ENCODE measurements at regions not wholly inside any gene's neighbourhood (a gene's known extent, or its start where the extent isn't known, plus 50 kb on each side); places are given as distances from the start of the nearest gene placed in this dataset.

DNA sequence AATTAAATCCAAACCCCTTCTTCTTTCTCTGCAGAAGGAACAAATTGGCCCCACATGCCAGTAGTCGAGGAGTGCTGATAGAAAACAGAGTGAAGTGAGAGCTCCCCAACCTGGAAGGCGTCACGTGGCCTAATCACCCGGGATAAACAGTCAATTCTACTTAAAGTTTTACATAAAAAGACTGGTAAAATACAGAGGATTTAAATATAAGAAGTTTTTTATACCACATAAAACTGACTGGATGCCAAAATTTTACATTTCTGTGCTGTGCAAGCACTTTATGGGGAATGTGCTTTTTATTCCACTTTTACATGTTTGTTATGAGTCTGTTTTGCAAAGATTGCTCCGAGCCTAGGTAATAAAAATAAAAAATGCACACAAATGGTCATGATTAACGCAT is 1586.8 kb upstream of the ACVR2A start:
- no peak for DNase-seq (ENCODE audit: low spot score)

DNA sequence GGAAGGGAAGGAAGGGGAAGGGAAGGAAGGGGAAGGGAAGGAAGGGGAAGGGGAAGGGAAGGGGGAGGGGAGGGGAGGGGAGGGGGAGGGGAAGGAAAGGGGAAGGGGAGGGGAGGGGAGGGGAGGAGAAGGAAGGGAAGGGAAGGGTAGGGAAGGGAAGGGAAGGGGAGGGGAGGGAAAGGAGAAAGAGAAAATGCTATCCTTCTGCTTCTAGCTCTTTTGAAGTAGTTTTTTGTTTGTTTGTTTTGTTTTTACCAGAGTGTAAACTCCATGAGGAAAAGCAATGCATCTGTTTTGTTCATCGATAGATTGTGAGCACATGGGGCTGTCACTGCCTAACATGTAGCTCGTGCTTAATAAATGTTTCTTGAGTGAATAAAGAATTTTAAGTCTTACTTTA is 1592.7 kb upstream of the ACVR2A start:
- no peak for DNase-seq (ENCODE audit: low spot score)

DNA sequence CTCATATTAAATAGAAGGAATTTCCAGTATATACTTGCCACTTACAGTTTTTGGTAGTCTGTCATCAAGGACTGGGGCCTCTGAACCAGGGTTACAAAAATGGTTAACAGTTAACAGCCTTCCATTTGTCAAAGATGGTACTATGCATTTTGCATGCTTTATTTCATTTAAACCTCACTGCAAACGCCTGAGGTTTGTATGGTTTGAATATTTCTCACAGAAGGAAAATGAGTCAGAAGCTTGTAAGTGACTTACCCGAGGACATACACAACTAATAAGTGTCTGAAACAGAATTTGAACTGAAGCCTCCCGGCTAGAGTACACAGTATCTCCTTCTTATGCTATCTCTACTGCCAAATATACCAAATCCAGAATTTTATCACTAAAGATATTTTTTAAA is 1593.5 kb upstream of the ACVR2A start:
- DNase-seq (ENCODE audit: low spot score), result no peak

DNA sequence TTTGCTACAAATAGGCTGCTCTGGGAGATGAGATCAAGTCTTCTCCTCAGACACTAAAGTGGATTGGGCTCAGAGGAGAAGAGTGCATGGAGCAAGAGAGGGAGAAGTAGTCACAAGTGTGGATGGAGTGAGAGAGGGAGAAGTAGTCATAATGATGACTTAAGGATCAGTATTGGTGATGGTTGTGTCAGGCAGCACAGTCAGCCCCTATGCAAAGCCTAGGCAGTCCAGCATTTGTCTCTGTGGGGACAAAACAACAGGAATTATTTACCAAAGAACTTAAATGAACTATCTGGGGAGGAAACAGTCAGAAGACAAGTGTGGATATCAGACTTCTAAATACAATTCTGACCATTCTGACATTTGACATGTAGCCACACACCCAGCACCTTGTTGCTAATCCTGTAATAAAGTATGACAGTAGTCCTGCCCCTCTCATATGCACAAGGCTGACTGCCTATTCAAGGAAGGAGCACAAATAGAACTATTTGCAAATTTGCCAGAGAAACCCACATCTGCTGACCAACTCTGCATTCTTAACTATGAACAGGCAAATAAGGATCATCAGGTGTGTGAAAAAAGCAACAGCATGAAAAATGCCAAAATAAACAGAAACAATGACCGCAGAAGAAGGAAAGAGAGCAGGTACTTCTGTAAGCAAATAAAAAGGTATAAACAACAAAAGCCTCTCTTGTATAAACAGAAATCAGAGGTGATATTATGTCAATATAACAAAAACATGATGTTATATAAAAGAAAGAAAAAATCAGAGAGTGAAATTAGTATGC is 1597.9 kb upstream of the ACVR2A start:
- no peak for DNase-seq (ENCODE audit: low spot score)

DNA sequence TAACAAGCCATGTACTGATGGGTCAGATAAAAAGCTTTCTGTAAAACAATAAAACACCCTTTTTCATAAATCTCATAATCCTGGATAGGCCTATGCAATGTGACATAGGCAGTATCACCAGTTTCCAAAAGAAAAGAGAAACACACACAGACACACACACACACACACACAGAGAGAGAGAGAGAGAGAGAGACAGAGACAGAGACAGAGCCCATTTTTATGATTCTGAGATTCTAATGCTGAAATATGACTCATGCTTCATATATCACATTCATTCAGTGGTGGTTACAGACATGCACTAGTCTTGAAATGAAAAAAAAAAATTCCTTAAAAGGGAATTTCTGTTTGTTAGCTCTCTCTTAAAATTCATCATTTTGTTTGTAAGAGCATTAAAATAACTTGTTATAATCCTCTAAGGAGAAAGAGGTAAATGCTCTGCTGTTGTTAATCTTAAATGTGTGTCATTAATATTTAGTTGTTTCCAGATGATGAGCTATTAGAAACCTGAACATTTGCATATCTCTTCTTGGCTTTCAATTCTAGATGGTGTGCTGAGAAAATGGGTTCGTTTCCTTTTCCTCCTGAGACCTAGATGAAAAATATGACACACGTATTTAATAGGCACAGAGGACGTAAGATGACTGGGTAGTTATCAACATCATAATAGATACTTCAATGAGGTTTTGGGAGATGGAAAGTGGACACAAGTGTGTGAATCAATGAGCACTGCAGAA is 1598.7 kb upstream of the ACVR2A start:
- DNase-seq (ENCODE audit: low spot score), result no peak

DNA sequence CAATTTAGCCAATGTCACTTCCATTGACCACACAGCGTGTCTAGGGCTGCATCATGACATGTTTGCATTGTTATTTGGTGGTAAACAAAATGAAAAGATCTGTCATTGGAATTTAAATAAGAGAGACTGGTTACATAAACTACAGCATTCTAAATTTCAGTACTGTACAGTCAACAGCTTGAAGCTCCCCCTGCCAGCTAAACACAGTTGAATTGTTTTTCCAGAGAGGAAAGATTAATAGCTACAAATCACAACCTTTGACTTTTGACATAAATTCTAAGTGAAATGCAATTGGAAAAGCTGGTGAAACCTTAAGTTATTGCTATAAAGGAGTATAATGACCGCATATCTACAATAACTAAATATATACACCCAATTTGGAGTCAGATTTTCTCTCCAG is 1600.0 kb upstream of the ACVR2A start:
- no peak for DNase-seq (ENCODE audit: low spot score)

DNA sequence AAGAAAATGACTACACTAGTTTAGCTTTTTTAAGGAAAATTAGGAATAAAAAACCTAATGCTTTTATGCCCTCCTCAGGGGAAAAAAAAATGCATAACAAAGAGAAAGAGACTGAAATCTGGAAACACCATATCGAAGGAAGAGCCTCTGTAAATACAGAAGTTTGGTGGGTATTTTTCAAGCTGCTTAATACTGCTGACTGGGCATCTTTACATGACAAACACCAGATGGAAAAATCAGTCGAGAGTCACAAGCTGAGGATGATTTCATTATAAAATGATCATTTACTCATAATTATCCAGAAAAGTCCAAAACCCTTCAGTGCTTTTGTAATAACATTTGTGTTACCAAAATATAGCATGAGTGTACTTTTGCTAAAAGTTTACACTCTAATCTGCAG is 1600.7 kb upstream of the ACVR2A start:
- DNase-seq (ENCODE audit: low spot score), result no peak

DNA sequence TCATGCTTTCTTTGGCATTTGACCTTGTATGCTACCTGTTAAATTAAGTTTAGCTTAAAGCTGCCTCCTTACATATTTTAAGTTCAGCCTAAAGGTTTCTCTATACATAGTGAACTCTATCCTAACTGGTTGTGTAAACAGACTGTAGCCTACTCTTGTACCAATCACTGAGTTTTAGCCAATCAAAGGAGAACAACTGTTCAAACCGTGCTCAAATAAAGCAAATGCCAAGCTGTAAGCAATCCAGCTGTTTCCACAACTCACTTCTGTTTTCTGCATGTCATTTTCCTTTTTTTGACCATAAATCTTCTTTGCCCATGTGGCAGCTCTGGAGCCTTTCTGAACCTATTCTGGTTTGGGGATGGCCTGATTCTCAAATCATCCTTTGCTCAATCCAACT is 1603.8 kb upstream of the ACVR2A start:
- no peak for DNase-seq (ENCODE audit: low spot score)

DNA sequence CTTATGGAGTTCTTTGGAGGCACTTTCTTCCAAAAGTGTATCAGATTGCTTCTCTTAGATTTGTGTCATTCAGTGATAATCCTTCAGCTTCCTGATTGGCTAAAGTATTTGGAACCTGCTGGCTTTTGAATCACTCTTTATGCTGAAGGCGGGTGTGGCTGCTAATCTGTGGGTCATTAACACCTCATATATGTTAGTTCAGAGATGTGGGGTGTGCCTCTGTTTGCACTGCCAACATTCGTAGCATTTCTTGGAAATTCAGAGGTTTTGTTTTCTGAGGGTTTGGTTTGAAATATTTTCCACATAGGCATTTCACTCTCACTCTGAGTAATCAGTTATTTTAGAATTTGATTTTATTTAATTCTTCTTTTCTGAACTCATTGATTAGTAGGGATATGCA is 1604.4 kb upstream of the ACVR2A start:
- DNase-seq (ENCODE audit: low spot score), result no peak

DNA sequence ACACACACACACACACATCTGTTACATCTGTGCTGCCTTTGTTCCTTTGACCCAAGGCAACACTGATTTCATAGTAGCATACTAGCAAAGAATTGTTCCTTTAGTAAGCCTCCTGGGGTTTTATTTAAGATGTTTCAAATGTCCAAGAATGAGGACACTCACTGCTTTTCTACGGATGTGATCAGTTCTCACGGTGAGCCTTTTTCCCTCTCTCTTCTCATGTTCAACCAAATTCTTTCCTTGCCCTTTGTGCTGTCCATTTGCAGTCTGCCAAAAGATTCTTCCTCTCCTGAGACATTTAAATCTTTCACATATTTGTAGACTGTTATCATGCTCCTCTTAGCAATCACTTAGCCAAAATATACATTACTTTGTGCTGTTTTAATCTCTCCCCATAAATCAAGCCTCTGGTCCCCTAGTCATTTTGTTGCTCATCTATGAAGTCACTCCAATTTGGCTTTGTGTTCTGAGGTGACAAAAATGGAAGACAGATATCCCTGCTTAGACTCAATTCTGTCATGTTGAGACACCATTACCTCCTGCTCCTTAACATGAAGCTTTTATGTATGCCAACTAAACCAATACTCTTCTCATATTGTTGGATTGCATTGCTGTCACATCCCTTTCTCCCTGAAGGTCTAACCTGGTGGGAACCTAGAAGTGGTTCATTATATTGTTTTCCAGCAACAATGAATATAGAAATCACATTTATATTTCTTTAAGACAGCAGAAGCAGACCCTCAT is 1605.3 kb upstream of the ACVR2A start:
- DNase-seq (ENCODE audit: low spot score), result no peak

DNA sequence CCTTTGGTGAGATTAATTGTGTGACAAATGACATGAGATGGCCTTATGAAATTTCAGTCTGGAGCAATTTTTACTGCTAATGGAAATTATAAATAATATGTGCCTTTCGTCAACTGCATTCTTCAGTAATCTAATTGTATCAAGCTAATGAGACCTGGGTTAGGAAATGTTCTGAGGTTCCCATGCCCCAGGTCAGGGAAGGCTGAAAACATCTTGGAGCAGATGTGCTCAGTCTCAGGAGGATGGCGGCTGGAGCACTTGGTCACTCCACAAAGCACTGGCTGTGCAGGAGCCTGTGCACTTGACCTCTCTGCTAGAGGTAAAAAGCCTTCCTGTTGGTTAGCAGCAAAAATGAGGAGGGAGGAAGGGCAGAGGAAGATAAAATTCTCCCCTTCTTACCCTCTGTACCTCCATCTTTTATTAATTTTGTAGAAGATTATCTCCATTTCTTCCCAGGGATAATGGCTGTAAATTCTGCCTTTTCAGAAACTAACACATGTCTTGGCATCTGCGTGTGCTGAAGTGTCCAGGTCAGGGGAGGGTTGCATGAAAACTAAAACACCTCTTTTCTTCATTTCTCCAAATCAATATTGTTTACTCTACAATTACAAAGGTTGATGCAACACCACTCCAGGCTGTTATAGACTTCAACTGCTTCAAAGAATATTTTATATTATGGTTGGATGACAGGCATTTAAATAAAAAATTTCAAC is 1606.4 kb upstream of the ACVR2A start:
- DNase-seq (ENCODE audit: low spot score), result no peak

DNA sequence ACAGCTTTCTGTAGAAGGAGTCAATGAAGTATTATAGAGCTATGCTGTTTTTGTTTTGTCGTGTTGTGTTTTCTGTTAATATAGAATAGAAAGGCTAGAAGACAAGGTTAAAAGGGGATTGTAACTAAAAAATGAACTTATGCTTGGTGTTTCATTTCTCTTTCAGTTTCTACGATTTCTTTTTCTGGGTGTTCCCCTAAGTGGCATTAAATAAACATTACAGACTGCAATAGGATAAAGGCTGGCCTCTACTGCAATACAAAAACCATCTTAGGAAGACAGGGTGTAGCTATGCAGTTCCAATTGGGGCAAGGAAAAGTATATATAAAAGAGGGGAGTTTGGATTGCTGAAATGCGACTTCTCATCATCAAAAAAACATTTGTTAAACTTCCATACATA is 1609.7 kb upstream of the ACVR2A start:
- no peak for DNase-seq (ENCODE audit: low spot score)

DNA sequence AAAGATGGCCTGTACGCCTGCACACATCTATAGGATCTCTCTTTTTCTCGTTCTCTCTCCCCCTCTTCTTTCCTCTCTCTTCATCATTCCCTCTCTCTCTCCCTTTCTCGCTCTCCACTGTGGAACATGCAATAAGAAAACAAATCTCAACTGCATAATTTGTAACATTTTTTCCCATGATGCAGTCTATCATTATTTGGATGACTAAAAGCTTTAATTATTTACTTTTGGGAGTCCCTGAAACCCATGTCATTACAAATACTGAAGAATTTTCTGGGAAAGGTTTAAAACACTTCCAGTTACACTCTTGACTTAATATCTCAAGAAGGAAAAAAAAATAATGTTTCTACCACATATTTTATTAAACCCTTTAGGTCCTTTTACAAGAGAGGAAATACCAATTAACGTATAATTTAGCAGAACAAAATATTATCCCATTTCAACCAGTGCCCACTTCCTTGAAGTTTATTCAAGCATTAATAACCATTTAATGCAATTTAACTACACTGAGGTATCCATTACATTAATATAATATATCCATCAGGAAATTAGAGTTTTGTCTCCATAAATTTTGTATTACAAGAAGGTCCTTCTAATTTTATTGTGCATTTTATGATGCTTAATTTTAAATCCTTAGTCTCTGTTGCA is 1615.2 kb upstream of the ACVR2A start:
- DNase-seq (ENCODE audit: low spot score), result no peak

DNA sequence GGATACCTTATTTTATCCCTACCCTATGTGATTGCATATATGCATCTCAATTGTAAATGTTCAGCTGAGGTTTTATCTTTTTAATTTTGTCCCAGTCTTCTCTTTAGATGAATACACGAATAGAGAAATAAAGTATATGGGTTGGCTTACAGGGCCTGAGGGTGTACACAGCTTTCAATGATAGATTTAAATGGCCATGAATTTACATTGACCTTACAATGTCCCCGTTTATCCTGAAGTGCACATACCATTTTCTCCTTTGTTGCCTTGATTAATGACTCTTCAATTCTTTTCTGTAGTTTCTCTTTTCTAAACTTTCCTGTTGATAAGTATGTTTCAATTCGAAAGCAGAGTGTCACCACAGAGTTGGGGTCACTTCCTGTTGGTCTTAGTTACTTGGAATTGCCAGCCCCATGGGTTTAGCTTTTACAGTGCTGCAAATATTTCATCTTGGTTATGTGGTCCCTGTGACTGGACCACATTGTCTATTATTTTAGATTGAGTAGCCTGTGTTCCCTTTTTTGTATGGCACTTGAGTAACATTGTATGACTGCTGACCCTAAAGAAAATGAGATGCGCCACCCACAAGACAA is 1616.3 kb upstream of the ACVR2A start:
- DNase-seq (ENCODE audit: low spot score), result no peak

DNA sequence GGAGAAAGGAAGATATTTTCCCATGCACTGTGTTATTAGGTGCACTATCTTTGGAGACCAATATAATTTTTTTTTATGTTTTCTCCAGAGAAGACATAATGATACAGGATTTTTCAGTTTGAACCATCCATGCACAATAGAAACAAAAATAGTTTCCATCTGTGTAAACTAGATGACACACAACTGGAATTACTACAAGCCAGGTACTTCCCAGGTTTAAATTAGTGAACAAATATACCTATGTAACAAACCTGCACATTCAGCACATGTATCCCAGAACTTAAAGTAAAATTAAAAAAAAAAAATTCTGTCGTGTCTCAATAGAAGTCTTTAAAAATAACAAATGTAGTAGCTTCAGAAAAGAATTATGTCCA is 1616.8 kb upstream of the ACVR2A start:
- no peak for DNase-seq (ENCODE audit: low spot score)

DNA sequence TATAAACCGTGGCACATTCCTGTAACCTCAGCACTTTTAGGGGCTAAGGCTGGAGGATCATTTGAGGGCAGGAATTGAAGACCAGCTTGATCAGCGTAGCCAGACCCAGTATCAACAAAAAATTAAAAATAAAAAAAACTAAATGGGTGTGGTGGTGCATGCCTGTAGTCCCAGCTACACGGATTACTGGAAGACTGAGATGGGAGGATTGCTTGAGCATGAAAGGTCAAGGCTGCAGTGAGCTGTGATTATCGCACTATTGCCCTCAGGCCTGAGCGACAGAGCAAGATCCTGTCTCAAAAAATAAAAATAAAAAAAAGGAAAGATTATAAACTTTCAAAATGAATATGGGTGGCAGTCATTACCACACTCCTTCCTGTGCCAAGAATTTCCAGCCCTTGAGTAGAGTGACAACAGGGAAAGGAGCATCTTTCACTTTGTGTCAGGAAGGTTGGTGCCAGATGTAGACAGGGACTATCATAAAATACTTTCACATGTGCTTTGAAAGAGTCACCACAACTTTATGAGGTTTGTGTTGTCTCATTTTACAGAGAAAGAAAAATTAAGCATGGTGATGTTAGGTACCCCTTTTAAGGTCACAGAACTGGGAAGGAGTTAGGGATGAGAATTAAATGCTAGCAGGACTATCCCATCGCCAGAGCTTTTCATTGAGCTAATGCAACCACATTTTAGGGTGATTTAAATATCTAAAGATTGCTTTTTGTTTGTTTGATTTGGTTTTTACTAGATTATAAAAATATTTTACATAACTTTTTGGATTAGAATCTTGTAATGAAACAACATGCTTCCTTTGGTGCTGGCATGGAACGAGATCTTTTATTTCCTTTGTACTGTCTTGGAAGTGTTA is 1617.4 kb upstream of the ACVR2A start:
- no peak for DNase-seq (ENCODE audit: low spot score)

DNA sequence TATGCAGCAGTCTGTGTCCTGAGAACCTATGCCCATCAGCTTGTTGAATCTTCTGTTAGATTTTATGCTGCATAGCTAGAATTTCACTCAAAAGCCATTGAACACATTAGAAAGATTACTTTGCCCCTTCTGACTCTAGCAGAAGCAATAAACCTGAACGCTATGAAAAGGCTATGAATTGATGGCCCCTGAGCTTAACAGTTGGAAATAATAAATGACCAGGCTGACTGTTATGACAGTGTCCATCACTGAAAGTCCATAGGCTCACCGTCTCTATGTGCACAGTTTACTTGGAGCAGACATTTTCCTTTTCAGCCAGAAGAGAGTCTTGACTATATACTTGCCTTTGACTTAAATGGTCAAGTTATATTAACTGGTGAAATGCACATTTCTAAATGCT is 1618.8 kb upstream of the ACVR2A start:
- no peak for DNase-seq (ENCODE audit: low spot score)

DNA sequence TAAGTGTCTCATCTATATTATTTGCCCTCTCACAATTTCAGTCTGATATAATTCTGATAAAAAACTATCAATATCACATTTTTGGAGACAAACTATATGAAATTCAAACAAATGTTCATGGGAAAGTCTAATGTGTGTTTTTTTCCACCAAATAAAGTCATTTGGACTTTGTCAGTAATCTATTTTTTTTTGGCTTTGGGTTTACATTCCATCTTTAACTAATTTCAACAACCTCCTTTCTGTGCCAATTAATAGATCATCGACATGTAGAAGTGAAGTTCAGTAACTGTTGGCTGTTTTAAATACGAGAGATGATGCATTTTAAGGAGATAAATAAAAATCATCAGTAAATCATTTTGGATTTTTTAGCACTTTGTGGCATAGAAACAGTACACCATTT is 1623.0 kb upstream of the ACVR2A start:
- no peak for DNase-seq (ENCODE audit: low spot score)

DNA sequence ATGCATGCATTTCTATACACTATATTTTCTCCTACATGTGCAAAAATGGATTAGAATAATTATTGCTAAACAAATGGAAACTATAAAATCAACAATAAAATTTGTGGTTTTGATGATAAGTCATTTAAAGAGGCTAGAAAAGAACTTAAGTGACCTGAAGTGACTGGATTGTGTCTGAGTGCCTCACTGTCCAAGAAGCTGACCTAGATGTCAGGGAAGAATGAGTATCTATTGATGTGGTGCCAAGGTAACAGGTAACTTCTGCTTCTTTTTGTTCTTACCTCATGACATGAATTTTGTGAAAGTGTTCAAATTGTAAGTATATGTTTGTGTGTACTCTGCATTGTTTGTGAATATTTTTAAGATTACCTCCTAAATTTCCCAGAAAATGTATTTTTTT is 1623.9 kb upstream of the ACVR2A start:
- DNase-seq (ENCODE audit: low spot score), result no peak

DNA sequence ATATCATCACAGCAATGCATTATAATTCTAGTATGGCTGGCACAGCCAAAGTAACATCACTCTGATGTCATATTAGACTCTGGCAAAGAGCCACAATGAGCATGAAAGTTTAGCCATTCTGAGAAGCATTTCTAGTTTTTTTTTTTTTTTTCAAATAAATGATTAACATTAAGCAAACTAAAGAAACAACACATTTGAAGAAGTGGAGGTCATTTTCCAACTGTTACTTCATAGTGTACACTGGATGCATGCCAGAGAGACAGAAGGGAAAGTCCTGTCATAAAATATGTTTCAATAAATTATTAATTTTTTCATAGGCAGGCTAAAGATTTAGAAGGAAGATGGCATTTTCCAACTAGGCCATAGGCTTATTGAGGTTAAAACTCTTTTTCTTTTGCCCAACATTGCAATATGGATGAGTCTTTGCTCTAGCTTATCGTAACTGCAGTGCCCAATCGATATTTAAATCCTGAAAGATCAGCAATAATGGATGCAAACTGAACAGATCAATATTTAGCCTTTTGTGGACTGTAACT is 1630.4 kb upstream of the ACVR2A start:
- no peak for DNase-seq (ENCODE audit: low spot score)

Data from mesenteric fat pad (tissue), 1 donor.